Uterus (tissue), 2 donors: ENCODE measurements at regions not wholly inside any gene's neighbourhood (a gene's known extent, or its start where the extent isn't known, plus 50 kb on each side); places are given as distances from the start of the nearest gene placed in this dataset.

ENCODE experiments used
- POLR2A ChIP-seq, 2 donors: fragments of 450-650 bp; IDR thresholded peaks; one replicate each; pipeline ENCODE4 v1.6.1; 2016; ENCODE audit warnings: antibody characterized with exemption in 2 of 2, mild to moderate bottlenecking in 1 of 2, moderate library complexity in 1 of 2
- TF ChIP-seq, protein P1 (sequence below), 4 experiments: fragments of 200-600 bp in 2 of 4; fragments of 450-650 bp in 2 of 4; sonication (generic) in 2 of 4; IDR thresholded peaks; one replicate each; pipeline ENCODE4 v1.5.1; 2016 to 2019; ENCODE audit warnings: antibody characterized with exemption in 4 of 4, mild to moderate bottlenecking in 2 of 4, moderate library complexity in 1 of 4

DNA sequence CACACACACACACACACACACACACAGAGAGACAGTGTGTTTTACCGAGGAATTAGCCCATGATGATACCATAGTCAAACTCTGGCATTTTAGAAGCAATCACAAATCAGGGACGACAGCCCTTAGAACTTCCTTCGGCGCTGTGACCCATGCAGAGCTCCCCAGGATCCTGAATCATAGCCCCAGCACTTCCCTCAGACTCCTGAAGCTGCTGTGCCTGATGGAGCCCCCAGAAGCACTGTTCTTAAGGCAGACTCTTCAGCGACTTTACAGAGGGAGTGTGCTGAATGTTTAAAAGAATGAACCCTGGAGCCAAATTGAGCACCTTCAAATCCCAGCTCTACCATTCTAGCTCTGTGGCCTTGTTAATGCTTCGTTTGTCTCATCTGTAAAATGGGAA lies 89.3 kb upstream of the LIPC start:
- no peak for TF ChIP-seq POLR2A (IDR thresholded peaks at IDR 0.05)
- TF ChIP-seq, protein P1, sequence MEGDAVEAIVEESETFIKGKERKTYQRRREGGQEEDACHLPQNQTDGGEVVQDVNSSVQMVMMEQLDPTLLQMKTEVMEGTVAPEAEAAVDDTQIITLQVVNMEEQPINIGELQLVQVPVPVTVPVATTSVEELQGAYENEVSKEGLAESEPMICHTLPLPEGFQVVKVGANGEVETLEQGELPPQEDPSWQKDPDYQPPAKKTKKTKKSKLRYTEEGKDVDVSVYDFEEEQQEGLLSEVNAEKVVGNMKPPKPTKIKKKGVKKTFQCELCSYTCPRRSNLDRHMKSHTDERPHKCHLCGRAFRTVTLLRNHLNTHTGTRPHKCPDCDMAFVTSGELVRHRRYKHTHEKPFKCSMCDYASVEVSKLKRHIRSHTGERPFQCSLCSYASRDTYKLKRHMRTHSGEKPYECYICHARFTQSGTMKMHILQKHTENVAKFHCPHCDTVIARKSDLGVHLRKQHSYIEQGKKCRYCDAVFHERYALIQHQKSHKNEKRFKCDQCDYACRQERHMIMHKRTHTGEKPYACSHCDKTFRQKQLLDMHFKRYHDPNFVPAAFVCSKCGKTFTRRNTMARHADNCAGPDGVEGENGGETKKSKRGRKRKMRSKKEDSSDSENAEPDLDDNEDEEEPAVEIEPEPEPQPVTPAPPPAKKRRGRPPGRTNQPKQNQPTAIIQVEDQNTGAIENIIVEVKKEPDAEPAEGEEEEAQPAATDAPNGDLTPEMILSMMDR (IDR thresholded peaks at IDR 0.05), result no peak
